ENCODE measurements at regions not wholly inside any gene's neighbourhood (a gene's known extent, or its start where the extent isn't known, plus 50 kb on each side); places are given as distances from the start of the nearest gene placed in this dataset.

GRCh38 chr12:24561411-24561871 is 387.5 kb downstream of the BCAT1 start:
- peak overlapping the region; percentile 84 for H3K4me3 ChIP-seq (ENCODE audit: low read depth, low read length)

GRCh38 chr12:24560831-24561271 is 388.1 kb downstream of the BCAT1 start:
- in situ Hi-C loops (cut with HindIII; ENCODE audit: low sequenced_read_pairs): no loop called here
- H3K4me3 ChIP-seq (ENCODE audit: low read depth, low read length): peak overlapping the region; percentile 84
- no peak for TF ChIP-seq CTCF (IDR thresholded peaks at IDR 0.05; ENCODE audit: low read depth, low read length)
- peak; percentile 16 for DNase-seq (ENCODE audit: low read depth, low spot score)

More at GRCh38 chr12:24561411-24561871, 387.5 kb downstream of the BCAT1 start:
- in situ Hi-C loops (cut with HindIII; ENCODE audit: low sequenced_read_pairs): no loop called here
- peak; percentile 49 for DNase-seq (ENCODE audit: low read depth, low spot score)
- no peak for TF ChIP-seq CTCF (IDR thresholded peaks at IDR 0.05; ENCODE audit: low read depth, low read length)

- no peak for TF ChIP-seq CTCF (IDR thresholded peaks at IDR 0.05; ENCODE audit: low read depth, low read length)
- H3K4me3 ChIP-seq (ENCODE audit: low read depth, low read length): no peak overlapping the region
- peak; percentile 18 for DNase-seq (ENCODE audit: low read depth, low spot score)
- in situ Hi-C loops (cut with HindIII; ENCODE audit: low sequenced_read_pairs): no loop called here
These were observed 388.6 kb downstream of the BCAT1 start for GRCh38 chr12:24560192-24560775.

GRCh38 chr12:24557738-24558137 is 391.2 kb downstream of the BCAT1 start:
- no peak for DNase-seq (ENCODE audit: low read depth, low spot score)
- in situ Hi-C loops (cut with HindIII; ENCODE audit: low sequenced_read_pairs): no loop called here
- H3K4me3 ChIP-seq (ENCODE audit: low read depth, low read length): no peak overlapping the region
- no peak for TF ChIP-seq CTCF (IDR thresholded peaks at IDR 0.05; ENCODE audit: low read depth, low read length)

GRCh38 chr12:24555730-24556129 is 393.2 kb downstream of the BCAT1 start:
- no peak overlapping the region for H3K4me3 ChIP-seq (ENCODE audit: low read depth, low read length)
- no peak for TF ChIP-seq CTCF (IDR thresholded peaks at IDR 0.05; ENCODE audit: low read depth, low read length)
- no peak for DNase-seq (ENCODE audit: low read depth, low spot score)
- in situ Hi-C loops (cut with HindIII; ENCODE audit: low sequenced_read_pairs): no loop called here

- no peak overlapping the region for H3K4me3 ChIP-seq (ENCODE audit: low read depth, low read length)
- in situ Hi-C loops (cut with HindIII; ENCODE audit: low sequenced_read_pairs): no loop called here
- no peak for TF ChIP-seq CTCF (IDR thresholded peaks at IDR 0.05; ENCODE audit: low read depth, low read length)
- no peak for DNase-seq (ENCODE audit: low read depth, low spot score)
These were observed 394.1 kb downstream of the BCAT1 start for GRCh38 chr12:24554612-24555295.

Data from astrocyte of the spinal cord (primary cell).